GM18867 (cell line): ENCODE measurements at regions not wholly inside any gene's neighbourhood (a gene's known extent, or its start where the extent isn't known, plus 50 kb on each side); places are given as distances from the start of the nearest gene placed in this dataset.
A peak's percentile ranks its signal among the peaks of the same experiment; 100 is the strongest.
"Not testable (repeated sequence)": the region's sequence is repeated elsewhere in the genome, so short reads cannot be mapped to it uniquely, and the experiment has no call there.

ENCODE experiments used
- ATAC-seq: cut with Tn5 transposase; IDR thresholded peaks from one replicate; pipeline ENCODE4 v1.9.1; 2021; ENCODE audit warnings: mild to moderate bottlenecking, moderate library complexity; ENCODE audit not compliant: unreplicated experiment

GRCh38 chr6:98395610-98396166 is 438.7 kb upstream of the POU3F2 start:
- ATAC-seq = no peak

- no peak for ATAC-seq
These were observed 418.3 kb upstream of the POU3F2 start for GRCh38 chr6:98416027-98416426.

- not testable (repeated sequence) for ATAC-seq
These were observed 417.7 kb upstream of the POU3F2 start for GRCh38 chr6:98416497-98417158.

GRCh38 chr6:98433325-98434056 is 400.9 kb upstream of the POU3F2 start:
- ATAC-seq = peak; percentile 97

GRCh38 chr6:98443633-98444032 is 390.7 kb upstream of the POU3F2 start:
- no peak for ATAC-seq

- no peak for ATAC-seq
These were observed 381.7 kb upstream of the POU3F2 start for GRCh38 chr6:98452685-98453084.

- no peak for ATAC-seq
These were observed 379.5 kb upstream of the POU3F2 start for GRCh38 chr6:98454809-98455322.

GRCh38 chr6:98458708-98459107 is 375.7 kb upstream of the POU3F2 start:
- no peak for ATAC-seq

GRCh38 chr6:98463038-98464000 is 371.1 kb upstream of the POU3F2 start:
- ATAC-seq = no peak

- no peak for ATAC-seq
These were observed 367.3 kb upstream of the POU3F2 start for GRCh38 chr6:98467091-98467490.

GRCh38 chr6:98467902-98468301 is 366.5 kb upstream of the POU3F2 start:
- no peak for ATAC-seq

- no peak for ATAC-seq
These were observed 365.2 kb upstream of the POU3F2 start for GRCh38 chr6:98469141-98469540.

- ATAC-seq = no peak
These were observed 363.6 kb upstream of the POU3F2 start for GRCh38 chr6:98470821-98471220.

GRCh38 chr6:98471444-98471843 is 362.9 kb upstream of the POU3F2 start:
- no peak for ATAC-seq

- ATAC-seq = no peak
These were observed 357.1 kb upstream of the POU3F2 start for GRCh38 chr6:98477231-98477630.

- no peak for ATAC-seq
These were observed 349.7 kb upstream of the POU3F2 start for GRCh38 chr6:98484696-98485095.

GRCh38 chr6:98485593-98485992 is 348.8 kb upstream of the POU3F2 start:
- no peak for ATAC-seq

- ATAC-seq = no peak
These were observed 348.3 kb upstream of the POU3F2 start for GRCh38 chr6:98486057-98486456.

GRCh38 chr6:98487612-98488011 is 346.8 kb upstream of the POU3F2 start:
- no peak for ATAC-seq

GRCh38 chr6:98498144-98498775 is 336.1 kb upstream of the POU3F2 start:
- no peak for ATAC-seq
